Endothelial cell of umbilical vein (primary cell): ENCODE measurements at regions not wholly inside any gene's neighbourhood (a gene's known extent, or its start where the extent isn't known, plus 50 kb on each side); places are given as distances from the start of the nearest gene placed in this dataset.

Source experiments
- CTCF ChIP-seq, 2 donors: IDR thresholded peaks; 1 replicate in 1 of 2; 2 replicates in 1 of 2; pipeline ENCODE4 v1.5.1; 2011; ENCODE audit warnings: low read length in 2 of 2, mild to moderate bottlenecking in 2 of 2, moderate library complexity in 2 of 2, control low read depth in 1 of 2, inconsistent platforms in 1 of 2, low read depth in 1 of 2; ENCODE audit not compliant: insufficient read depth in 1 of 2; ENCODE audit errors: extremely low read depth in 1 of 2
- EZH2 ChIP-seq: IDR thresholded peaks from 2 replicates; pipeline ENCODE4 v1.6.1; 2012; ENCODE audit warnings: borderline replicate concordance, low read depth, mild to moderate bottlenecking, moderate library complexity, low read length, inconsistent platforms; ENCODE audit not compliant: severe bottlenecking
- FOS ChIP-seq: IDR thresholded peaks from 2 replicates; pipeline ENCODE4 v1.6.1; 2011; ENCODE audit warnings: mild to moderate bottlenecking, low read length, moderate library complexity, borderline replicate concordance; ENCODE audit not compliant: insufficient read depth
- JUN ChIP-seq: IDR thresholded peaks from 2 replicates; pipeline ENCODE4 v1.6.1; 2011; ENCODE audit warnings: borderline replicate concordance, low read depth; ENCODE audit not compliant: insufficient read length, insufficient read depth
- POLR2A ChIP-seq: IDR thresholded peaks from 2 replicates; pipeline ENCODE4 v1.6.1; 2012; ENCODE audit warnings: low read depth, mild to moderate bottlenecking, control low read depth, low read length
- POLR2AphosphoS5 ChIP-seq: IDR thresholded peaks from 2 replicates; pipeline ENCODE4 v1.6.1; 2012; ENCODE audit warnings: low read depth, mild to moderate bottlenecking, control low read depth, low read length, moderate library complexity; ENCODE audit not compliant: insufficient read depth

- no peak for TF ChIP-seq EZH2
- TF ChIP-seq CTCF (IDR thresholded peaks at IDR 0.05; ENCODE audit: extremely low read depth in 1 of 2, insufficient read depth in 1 of 2, low read depth in 1 of 2, low read length in 2 of 2): no peak
- no peak for TF ChIP-seq POLR2A
- no peak for TF ChIP-seq POLR2AphosphoS5
- TF ChIP-seq JUN: no peak
- TF ChIP-seq FOS: no peak
These were observed 70.5 kb upstream of the KLHL13 start for GRCh38 chrX:118187100-118187499.
